Endothelial cell of umbilical vein (primary cell): ENCODE measurements at regions not wholly inside any gene's neighbourhood (a gene's known extent, or its start where the extent isn't known, plus 50 kb on each side); places are given as distances from the start of the nearest gene placed in this dataset.

Experiments used
- BruUV-seq: library from RNA; stranded (reverse); fragments of 400-500 nt; replicated peaks from 2 replicates; lab custom pipeline; 2021; lab: Mats Ljungman, UMichigan
- CTCF ChIA-PET: fragments of 300-600, 350-600 bp; sonication (Branson Sonifier 250); formaldehyde crosslinking; loops from one replicate; lab custom pipeline; 2021; ENCODE audit warnings: antibody characterized with exemption, inconsistent platforms; lab: Charles Lee
- POLR2A ChIA-PET: fragments of 300-600, 350-600 bp; sonication (Branson Sonifier 250); formaldehyde crosslinking; loops from one replicate; lab custom pipeline; 2021; ENCODE audit warnings: antibody characterized with exemption, inconsistent platforms; lab: Charles Lee
- DNase-seq: peaks from one replicate; pipeline ENCODE4 v3.0.0-alpha.2; 2011; ENCODE audit warnings: low read depth, low spot score
- FAIRE-seq: peaks from 2 replicates; lab custom pipeline; 2011; peaks lifted over from hg19 to GRCh38; lab: Jason Lieb, UNC
- H2AFZ ChIP-seq: 2 replicates; pipeline ENCODE4 v1.6.0; 2012; ENCODE audit warnings: low read depth, low read length, control low read depth, inconsistent platforms
- H3K27ac ChIP-seq: 2 replicates; pipeline ENCODE4 v1.5.1; 2011; ENCODE audit warnings: low read depth, mild to moderate bottlenecking, control low read depth, low read length, moderate library complexity; ENCODE audit not compliant: insufficient read depth
- H3K27me3 ChIP-seq, 2 experiments: 2 replicates each; pipeline versions ENCODE4 v1.6.0 to v1.6.1; 2011; ENCODE audit warnings: low read length in 2 of 2, mixed read lengths in 1 of 2; ENCODE audit not compliant: control insufficient read depth in 2 of 2, insufficient read depth in 2 of 2
- H3K36me3 ChIP-seq, 2 experiments: 2 replicates in 1 of 2; 3 replicates in 1 of 2; pipeline ENCODE4 v1.5.1; 2011; ENCODE audit warnings: low read length in 2 of 2, mild to moderate bottlenecking in 1 of 2, moderate library complexity in 1 of 2; ENCODE audit not compliant: control insufficient read depth in 2 of 2, insufficient read depth in 2 of 2; ENCODE audit errors: extremely low read depth in 1 of 2
- H3K4me1 ChIP-seq: 3 replicates; pipeline ENCODE4 v1.5.1; 2011; ENCODE audit warnings: mild to moderate bottlenecking, low read length; ENCODE audit not compliant: control insufficient read depth, insufficient read depth; ENCODE audit errors: extremely low read depth
- H3K4me2 ChIP-seq: 2 replicates; pipeline ENCODE4 v1.6.1; 2011; ENCODE audit warnings: low read length, control low read depth, mixed read lengths; ENCODE audit not compliant: insufficient read depth
- H3K4me3 ChIP-seq, 3 experiments: fragments of 200-600 bp in 1 of 3; sonication (generic), shearing (Covaris generic) in 1 of 3; replicated peaks in 1 of 3; 2 replicates each; pipeline ENCODE4 v1.5.1; 2011 to 2016; ENCODE audit warnings: control low read depth in 3 of 3, low read length in 3 of 3, mild to moderate bottlenecking in 2 of 3, inconsistent platforms in 1 of 3, low read depth in 1 of 3, moderate library complexity in 1 of 3; ENCODE audit not compliant: insufficient read depth in 1 of 3
- H3K79me2 ChIP-seq: 2 replicates; pipeline ENCODE4 v1.6.0; 2012; ENCODE audit warnings: low read length, inconsistent platforms; ENCODE audit not compliant: control insufficient read depth, insufficient read depth
- H3K9ac ChIP-seq: replicated peaks from 2 replicates; pipeline ENCODE3; 2011; ENCODE audit warnings: low read length, control low read depth; ENCODE audit not compliant: insufficient read depth; ENCODE audit errors: extremely low read depth
- H3K9me1 ChIP-seq: replicated peaks from 3 replicates; pipeline ENCODE4 v1.6.0; 2011; ENCODE audit warnings: mild to moderate bottlenecking, low read length; ENCODE audit not compliant: control insufficient read depth, insufficient read depth; ENCODE audit errors: extremely low read depth
- H3K9me3 ChIP-seq: replicated peaks from 2 replicates; pipeline ENCODE4 v1.5.1; 2012; ENCODE audit warnings: low read length, inconsistent platforms; ENCODE audit not compliant: control insufficient read depth, insufficient read depth
- H4K20me1 ChIP-seq: replicated peaks from 2 replicates; pipeline ENCODE3; 2011; ENCODE audit warnings: mild to moderate bottlenecking, low read length; ENCODE audit not compliant: control insufficient read depth, insufficient read depth; ENCODE audit errors: extremely low read depth
- EZH2 ChIP-seq: IDR thresholded peaks from 2 replicates; pipeline ENCODE4 v1.6.1; 2012; ENCODE audit warnings: borderline replicate concordance, low read depth, mild to moderate bottlenecking, moderate library complexity, low read length, inconsistent platforms; ENCODE audit not compliant: severe bottlenecking
- FOS ChIP-seq: IDR thresholded peaks from 2 replicates; pipeline ENCODE4 v1.6.1; 2011; ENCODE audit warnings: mild to moderate bottlenecking, low read length, moderate library complexity, borderline replicate concordance; ENCODE audit not compliant: insufficient read depth
- GATA2 ChIP-seq: IDR thresholded peaks from 2 replicates; pipeline ENCODE4 v1.7.0; 2011; ENCODE audit warnings: low read depth, mild to moderate bottlenecking, moderate library complexity, mixed read lengths, low read length; ENCODE audit not compliant: insufficient read length, insufficient read depth
- JUN ChIP-seq: IDR thresholded peaks from 2 replicates; pipeline ENCODE4 v1.6.1; 2011; ENCODE audit warnings: borderline replicate concordance, low read depth; ENCODE audit not compliant: insufficient read length, insufficient read depth
- MYC ChIP-seq: IDR thresholded peaks from one replicate; pipeline ENCODE4 v1.6.1; 2011; ENCODE audit warnings: mild to moderate bottlenecking, low read depth, low read length
- POLR2A ChIP-seq: IDR thresholded peaks from 2 replicates; pipeline ENCODE4 v1.6.1; 2012; ENCODE audit warnings: low read depth, mild to moderate bottlenecking, control low read depth, low read length
- POLR2AphosphoS5 ChIP-seq: IDR thresholded peaks from 2 replicates; pipeline ENCODE4 v1.6.1; 2012; ENCODE audit warnings: low read depth, mild to moderate bottlenecking, control low read depth, low read length, moderate library complexity; ENCODE audit not compliant: insufficient read depth
- dilution Hi-C: fragments of 300-500 bp; cut with MboI; formaldehyde crosslinking; loops from one replicate; pipeline ENCODE4 v1.15.0; 2019; ENCODE audit warnings: low sequenced_read_pairs; ENCODE audit not compliant: extremely low pct_ligation_motif_present
- intact Hi-C: fragments of 100-400 bp; cut with micrococcal nuclease; formaldehyde crosslinking; loops from one replicate; pipeline ENCODE4 v1.10.0; 2022
- TF ChIP-seq, protein P1 (sequence below): IDR thresholded peaks from 2 replicates; pipeline ENCODE4 v1.6.1; 2011; ENCODE audit not compliant: insufficient read depth, insufficient read length
- TF ChIP-seq, protein P2 (sequence below), 2 donors: IDR thresholded peaks; 1 replicate in 1 of 2; 2 replicates in 1 of 2; pipeline ENCODE4 v1.5.1; 2011; ENCODE audit warnings: low read length in 2 of 2, mild to moderate bottlenecking in 2 of 2, moderate library complexity in 2 of 2, control low read depth in 1 of 2, inconsistent platforms in 1 of 2, low read depth in 1 of 2; ENCODE audit not compliant: insufficient read depth in 1 of 2; ENCODE audit errors: extremely low read depth in 1 of 2

DNA sequence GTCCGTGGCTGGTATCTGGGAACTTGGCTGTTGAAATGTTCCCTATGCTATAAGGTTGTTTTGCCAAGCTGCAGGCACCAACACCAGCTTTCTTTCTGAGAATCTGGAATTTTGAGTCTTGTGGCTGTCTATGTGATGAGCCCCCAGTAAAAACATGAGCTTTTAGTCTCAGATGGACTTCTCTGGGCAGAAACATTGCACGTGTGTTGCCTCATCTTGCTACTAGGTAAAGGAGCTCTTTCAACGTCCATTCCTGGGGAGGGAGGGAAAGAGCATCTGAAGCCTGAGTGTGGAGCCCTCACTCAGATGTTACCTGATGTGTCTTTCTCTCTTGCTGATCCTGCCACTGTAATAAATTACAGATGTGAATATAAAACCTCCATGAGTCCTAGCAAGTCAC, 183.8 kb upstream of the LHX5 start:
- FAIRE-seq (no peak), DNase-seq (no peak)
- no TSS peak for BruUV-seq
- Histone ChIP-seq H3K4me3 (no peak overlapping the region), H3K4me1 (no peaks in the 10 kb centered on the region), H3K79me2 (no peaks in the 10 kb centered on the region), H3K4me2 (no peak overlapping the region), H3K27ac (no peak overlapping the region), H3K9ac (no peak overlapping the region), H3K27me3 (no peaks in the 10 kb centered on the region), H4K20me1 (no peaks in the 10 kb centered on the region), H2AFZ (no peak overlapping the region), H3K36me3 (no peaks in the 10 kb centered on the region), H3K9me3 (no peaks in the 10 kb centered on the region), H3K9me1 (no peaks in the 10 kb centered on the region)
- ChIA-PET CTCF (interaction anchor here (1.2 kb wide), 1 partner anchor 8 kb away, joined by 3 read pairs; no protein-coding TSS in a partner anchor), POLR2A (no interaction called here)
- TF ChIP-seq, protein P1, sequence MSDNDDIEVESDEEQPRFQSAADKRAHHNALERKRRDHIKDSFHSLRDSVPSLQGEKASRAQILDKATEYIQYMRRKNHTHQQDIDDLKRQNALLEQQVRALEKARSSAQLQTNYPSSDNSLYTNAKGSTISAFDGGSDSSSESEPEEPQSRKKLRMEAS: no peak
- TF ChIP-seq FOS (no peak), EZH2 (no peak), JUN (no peak), POLR2A (no peak), GATA2 (no peak), POLR2AphosphoS5 (no peak), MYC (no peak)
- TF ChIP-seq, protein P2, sequence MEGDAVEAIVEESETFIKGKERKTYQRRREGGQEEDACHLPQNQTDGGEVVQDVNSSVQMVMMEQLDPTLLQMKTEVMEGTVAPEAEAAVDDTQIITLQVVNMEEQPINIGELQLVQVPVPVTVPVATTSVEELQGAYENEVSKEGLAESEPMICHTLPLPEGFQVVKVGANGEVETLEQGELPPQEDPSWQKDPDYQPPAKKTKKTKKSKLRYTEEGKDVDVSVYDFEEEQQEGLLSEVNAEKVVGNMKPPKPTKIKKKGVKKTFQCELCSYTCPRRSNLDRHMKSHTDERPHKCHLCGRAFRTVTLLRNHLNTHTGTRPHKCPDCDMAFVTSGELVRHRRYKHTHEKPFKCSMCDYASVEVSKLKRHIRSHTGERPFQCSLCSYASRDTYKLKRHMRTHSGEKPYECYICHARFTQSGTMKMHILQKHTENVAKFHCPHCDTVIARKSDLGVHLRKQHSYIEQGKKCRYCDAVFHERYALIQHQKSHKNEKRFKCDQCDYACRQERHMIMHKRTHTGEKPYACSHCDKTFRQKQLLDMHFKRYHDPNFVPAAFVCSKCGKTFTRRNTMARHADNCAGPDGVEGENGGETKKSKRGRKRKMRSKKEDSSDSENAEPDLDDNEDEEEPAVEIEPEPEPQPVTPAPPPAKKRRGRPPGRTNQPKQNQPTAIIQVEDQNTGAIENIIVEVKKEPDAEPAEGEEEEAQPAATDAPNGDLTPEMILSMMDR (IDR thresholded peaks at IDR 0.05; ENCODE audit: extremely low read depth in 1 of 2, insufficient read depth in 1 of 2, low read depth in 1 of 2, low read length in 2 of 2): no peak
- intact Hi-C loops: no loop called here
- dilution Hi-C loops: no loop called here
